GM23338 (cell line): ENCODE measurements at regions not wholly inside any gene's neighbourhood (a gene's known extent, or its start where the extent isn't known, plus 50 kb on each side); places are given as distances from the start of the nearest gene placed in this dataset.

Source experiments
- CTCF ChIP-seq, 2 experiments: fragments of 200-600 bp in 1 of 2; sonication (generic) in 1 of 2; conservative IDR thresholded peaks; 2 replicates each; pipeline versions ENCODE4 v1.5.1 to v1.6.1; 2016 to 2017; ENCODE audit warnings: antibody characterized with exemption in 2 of 2, low read depth in 2 of 2, mild to moderate bottlenecking in 2 of 2, moderate library complexity in 1 of 2
- EZH2 ChIP-seq: fragments of 200-600 bp; sonication (generic); IDR thresholded peaks from one replicate; pipeline ENCODE4 v1.8.0; 2017; ENCODE audit warnings: antibody characterized with exemption, mild to moderate bottlenecking, low read depth; ENCODE audit not compliant: unreplicated experiment
- EZH2phosphoT487 ChIP-seq: fragments of 200-600 bp; sonication (generic); IDR thresholded peaks from one replicate; pipeline ENCODE4 v1.8.1; 2018; ENCODE audit warnings: antibody characterized with exemption; ENCODE audit not compliant: unreplicated experiment
- POLR2AphosphoS5 ChIP-seq: IDR thresholded peaks from 2 replicates; pipeline ENCODE4 v1.6.1; 2016; ENCODE audit warnings: antibody characterized with exemption, low read depth
- REST ChIP-seq: IDR thresholded peaks from one replicate; pipeline ENCODE4 v1.6.1; 2018; ENCODE audit warnings: antibody characterized with exemption; ENCODE audit not compliant: unreplicated experiment
- ZNF114 ChIP-seq: fragments of 250-450 bp; sonication (Bioruptor Pico); IDR thresholded peaks from 2 replicates; pipeline ENCODE4 v1.5.0; 2020; ENCODE audit warnings: mild to moderate bottlenecking, moderate library complexity
- ZNF331 ChIP-seq: fragments of 250-450 bp; sonication (Bioruptor Pico); IDR thresholded peaks from 2 replicates; pipeline ENCODE4 v1.5.0; 2020; ENCODE audit warnings: low read depth, mild to moderate bottlenecking, moderate library complexity

- TF ChIP-seq POLR2AphosphoS5 (no peak), ZNF114 (CRISPR knock-in tag) (no peak), CTCF (conservative IDR thresholded peaks at IDR 0.05; ENCODE audit: low read depth in 2 of 2) (no peak), ZNF331 (CRISPR knock-in tag) (no peak), REST (no peak), EZH2 (no peak), EZH2phosphoT487 (no peak)
Measured at GRCh38 chr18:44568986-44569385, 111.7 kb upstream of the SETBP1 start.
